ENCODE measurements at regions not wholly inside any gene's neighbourhood (a gene's known extent, or its start where the extent isn't known, plus 50 kb on each side); places are given as distances from the start of the nearest gene placed in this dataset.

- DNase-seq = no peak
Measured at GRCh38 chr7:27299861-27300260, 57.3 kb downstream of the EVX1 start.

- DNase-seq = peak in 2 of 3 donors; percentile 7 to 39
Measured at GRCh38 chr7:27300421-27300820, 57.8 kb downstream of the EVX1 start.

- no peak for DNase-seq
Measured at GRCh38 chr7:27302590-27302989, 60.0 kb downstream of the EVX1 start.

- DNase-seq = no peak
Measured at GRCh38 chr7:27303026-27303425, 60.4 kb downstream of the EVX1 start.

- no peak for DNase-seq
Measured at GRCh38 chr7:27305854-27306253, 63.3 kb downstream of the EVX1 start.

- no peak for DNase-seq
Measured at GRCh38 chr7:27312820-27313219, 70.2 kb downstream of the EVX1 start.

- DNase-seq = no peak
Measured at GRCh38 chr7:27314111-27314510, 71.5 kb downstream of the EVX1 start.

DNA sequence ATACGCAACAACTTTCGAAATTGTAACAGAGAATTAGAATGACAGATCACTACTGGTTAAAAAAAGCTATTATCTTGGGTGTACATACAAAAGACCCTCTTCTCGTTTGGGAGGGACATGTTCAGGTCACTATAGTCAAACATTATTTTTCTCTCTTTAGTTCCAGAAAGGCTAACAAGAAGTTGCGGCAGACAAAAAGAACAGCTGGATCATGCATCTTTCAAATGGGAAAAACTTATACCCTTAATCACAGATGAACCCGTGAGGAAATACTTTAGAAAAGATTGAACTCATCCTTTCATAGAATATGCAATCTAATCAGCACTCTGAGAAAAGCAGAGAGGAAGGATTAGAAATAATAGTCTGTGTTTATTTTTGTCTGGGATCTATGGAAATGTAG lies 72.5 kb downstream of the EVX1 start:
- DNase-seq = no peak

DNA sequence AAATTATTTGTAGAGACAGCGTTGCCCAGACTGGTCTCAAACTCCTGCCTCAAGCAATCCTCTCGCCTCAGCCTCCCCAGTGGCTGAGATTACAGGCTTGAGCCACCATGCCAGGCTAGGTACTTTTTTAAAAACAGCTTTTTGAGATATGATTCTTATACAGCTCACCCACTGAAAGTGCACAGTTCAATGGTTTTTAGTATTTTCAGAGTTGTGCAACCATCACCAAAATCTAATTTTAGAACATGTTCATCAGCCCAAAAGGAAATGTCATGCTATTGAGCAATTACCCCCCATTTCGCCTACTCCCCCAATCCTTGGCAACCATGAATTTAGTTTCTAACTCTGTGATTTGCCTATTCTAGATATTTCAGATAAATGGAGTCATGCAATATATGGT lies 73.7 kb downstream of the EVX1 start:
- DNase-seq = peak; percentile 27 to 68 (median 62)

DNA sequence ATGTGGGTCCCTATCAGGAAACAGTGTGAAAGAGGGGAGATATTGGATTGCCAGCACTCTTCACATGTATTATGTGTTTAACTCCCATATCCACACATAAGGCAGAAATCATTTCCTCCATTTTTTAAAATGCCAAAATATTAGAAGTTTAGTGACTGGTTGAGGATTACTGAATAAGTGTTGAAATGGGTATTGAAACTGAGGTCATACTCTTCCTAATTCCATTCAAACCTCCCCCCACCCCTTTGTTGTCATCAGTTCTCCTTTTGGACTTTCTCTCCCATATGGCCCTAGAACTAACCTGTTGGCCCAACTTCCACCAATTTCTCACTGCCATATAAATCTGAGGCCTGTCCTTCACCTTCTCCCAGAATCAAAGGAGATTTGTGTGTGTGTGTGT lies 81.6 kb downstream of the EVX1 start:
- DNase-seq = peak; percentile 47 to 59 (median 54)

GRCh38 chr7:27329909-27330308 lies 87.3 kb downstream of the EVX1 start:
- no peak for DNase-seq

GRCh38 chr7:27339478-27339877 lies 96.9 kb downstream of the EVX1 start:
- DNase-seq = peak; percentile 88 to 96 (median 93)

DNA sequence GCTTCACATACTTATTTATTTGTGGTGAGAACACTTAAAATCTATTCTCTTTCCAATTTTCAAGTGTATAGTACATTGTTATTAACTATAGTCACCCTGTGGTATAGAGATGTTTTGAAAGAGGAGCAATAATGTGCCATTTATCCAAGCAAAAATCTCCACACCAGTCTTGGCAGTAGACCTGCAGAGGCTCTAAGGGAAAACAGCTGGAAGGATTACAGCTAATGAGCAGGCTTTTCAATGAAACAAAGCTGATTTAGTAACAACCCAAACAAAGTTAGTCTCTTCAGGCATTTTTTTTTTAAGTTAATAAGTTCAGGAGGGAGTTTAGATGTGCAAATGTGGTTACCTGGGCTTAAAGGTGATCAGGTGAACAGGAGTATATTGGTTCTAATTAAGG lies 101.9 kb downstream of the EVX1 start:
- DNase-seq = no peak

GRCh38 chr7:27345164-27345887 lies 102.7 kb downstream of the EVX1 start:
- no peak for DNase-seq

DNA sequence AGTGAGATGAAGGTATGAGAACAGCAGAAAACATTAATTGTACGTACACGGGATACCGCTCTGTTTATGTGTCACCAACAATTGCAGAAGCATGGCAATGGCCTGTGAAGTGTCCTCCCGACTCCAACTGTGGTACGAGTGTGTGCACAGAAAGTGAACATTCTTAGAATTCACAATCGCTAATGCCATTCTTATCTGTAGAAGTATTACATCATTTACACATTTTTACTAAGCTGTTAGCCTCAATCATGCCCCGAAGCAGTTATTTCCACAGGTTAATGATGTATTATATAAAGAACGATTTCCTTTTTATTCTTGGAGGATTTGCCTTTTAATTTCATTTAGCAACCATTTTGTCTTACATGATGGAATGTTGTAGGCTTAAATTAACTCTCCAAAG lies 103.4 kb downstream of the EVX1 start:
- no peak for DNase-seq

GRCh38 chr7:27346531-27347275 lies 104.1 kb downstream of the EVX1 start:
- DNase-seq = no peak

GRCh38 chr7:27347276-27347640 lies 104.7 kb downstream of the EVX1 start:
- DNase-seq = no peak

DNA sequence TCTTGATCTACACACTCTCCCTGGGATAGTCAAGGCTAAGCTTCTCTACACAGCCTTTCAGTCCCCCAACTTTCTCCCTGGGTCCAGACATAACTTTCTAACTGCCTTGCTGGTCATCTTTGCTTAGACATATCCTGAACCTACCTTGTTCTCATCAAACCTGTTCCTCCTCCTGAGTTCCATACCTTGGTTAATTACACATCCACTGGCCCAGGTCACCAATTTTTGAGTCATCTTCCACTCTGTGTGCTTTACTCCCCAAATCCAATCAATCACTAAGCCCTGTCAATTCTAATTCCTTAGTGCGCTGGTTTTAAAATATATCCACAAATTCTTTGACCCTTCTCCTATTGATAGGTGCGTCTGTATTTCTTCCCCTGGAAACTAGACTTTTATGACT lies 107.0 kb downstream of the EVX1 start:
- DNase-seq = no peak

DNA sequence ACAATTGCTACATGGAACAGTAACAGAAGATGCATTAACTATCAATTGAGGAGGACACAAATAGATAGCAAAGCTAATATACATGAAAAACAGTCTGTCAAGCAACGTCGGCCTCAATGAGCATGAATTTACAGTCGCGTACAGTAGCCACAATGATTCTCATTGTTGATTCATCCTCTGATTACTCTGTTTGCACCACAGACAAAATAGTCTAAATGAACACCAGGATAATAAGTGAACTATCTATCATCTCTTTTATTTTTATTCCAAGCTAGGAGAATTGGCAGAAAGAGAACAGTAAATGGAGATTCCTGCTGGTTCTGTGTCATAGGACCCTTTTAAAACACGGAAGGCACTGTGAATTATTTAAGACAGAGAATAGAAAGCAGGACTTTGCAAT lies 108.5 kb downstream of the EVX1 start:
- no peak for DNase-seq

DNA sequence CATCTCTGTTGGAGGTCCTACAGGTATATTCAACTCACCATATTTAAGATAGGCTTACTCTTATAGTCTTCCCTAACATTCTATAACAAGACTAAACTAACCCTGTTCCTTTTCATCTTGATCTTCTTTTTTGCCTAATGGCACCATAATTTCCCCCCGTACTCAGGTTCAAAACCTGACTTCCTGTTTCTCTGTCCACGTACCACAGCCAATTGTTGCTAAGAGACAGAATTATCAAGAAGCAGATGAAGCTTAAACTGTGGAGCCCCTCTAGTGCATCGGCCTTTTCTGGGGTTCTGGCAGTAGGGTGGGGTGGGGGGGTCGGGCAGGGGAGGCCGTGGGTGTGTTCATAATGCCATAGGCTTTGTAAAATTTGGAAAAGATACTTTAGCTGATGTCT lies 109.2 kb downstream of the EVX1 start:
- DNase-seq = no peak

DNA sequence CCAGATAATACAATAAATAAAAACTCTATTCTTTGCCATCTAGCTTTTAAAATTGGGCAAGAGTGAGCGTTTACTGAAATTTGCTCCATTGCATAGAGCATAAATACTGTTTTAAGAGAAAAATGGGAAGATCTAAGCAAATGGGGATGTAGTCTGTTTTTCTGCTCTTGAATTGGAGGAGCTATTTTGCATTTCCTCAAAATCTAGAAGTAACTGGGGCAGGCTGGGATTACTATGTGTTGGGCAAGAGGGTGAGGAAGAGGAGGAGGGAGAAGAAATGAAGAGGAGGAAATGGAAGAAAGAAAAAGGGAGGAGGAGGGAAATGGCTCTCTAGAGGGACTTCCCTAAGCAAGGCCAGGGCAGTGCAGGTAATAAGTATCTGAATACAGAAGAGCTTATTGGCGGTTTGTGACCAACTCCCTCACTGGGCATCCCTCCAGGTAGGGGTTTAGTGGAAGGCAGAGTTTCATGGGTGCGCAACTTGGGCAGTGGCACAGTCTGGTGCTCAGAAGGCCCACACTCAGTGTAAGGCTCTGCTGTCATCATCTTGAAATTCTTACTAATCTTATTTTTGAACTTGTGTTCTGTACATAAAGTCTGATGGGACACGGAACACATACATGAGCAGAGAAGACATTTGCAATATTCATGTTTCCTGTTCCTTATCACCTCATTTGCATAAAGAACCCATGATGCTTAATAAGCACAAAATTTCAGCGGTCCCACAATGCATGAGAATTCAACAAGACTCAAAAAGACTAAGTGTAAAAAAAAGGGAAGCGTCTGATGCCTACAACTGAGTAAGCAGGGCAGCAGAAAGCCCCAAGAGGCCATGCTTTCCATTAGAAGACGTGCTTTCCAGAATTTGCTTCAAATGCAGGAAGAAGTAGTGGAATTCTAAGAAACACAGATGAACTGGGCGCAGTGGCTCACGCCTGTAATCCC lies 116.9 kb downstream of the EVX1 start:
- DNase-seq = peak; percentile 87 to 98 (median 93)

GRCh38 chr7:27361522-27361921 lies 118.9 kb downstream of the EVX1 start:
- no peak for DNase-seq

- no peak for DNase-seq
Measured at GRCh38 chr7:27362026-27362425, 119.4 kb downstream of the EVX1 start.
